ENCODE measurements at regions not wholly inside any gene's neighbourhood (a gene's known extent, or its start where the extent isn't known, plus 50 kb on each side); places are given as distances from the start of the nearest gene placed in this dataset.
A peak's percentile ranks its signal among the peaks of the same experiment; 100 is the strongest.

DNA sequence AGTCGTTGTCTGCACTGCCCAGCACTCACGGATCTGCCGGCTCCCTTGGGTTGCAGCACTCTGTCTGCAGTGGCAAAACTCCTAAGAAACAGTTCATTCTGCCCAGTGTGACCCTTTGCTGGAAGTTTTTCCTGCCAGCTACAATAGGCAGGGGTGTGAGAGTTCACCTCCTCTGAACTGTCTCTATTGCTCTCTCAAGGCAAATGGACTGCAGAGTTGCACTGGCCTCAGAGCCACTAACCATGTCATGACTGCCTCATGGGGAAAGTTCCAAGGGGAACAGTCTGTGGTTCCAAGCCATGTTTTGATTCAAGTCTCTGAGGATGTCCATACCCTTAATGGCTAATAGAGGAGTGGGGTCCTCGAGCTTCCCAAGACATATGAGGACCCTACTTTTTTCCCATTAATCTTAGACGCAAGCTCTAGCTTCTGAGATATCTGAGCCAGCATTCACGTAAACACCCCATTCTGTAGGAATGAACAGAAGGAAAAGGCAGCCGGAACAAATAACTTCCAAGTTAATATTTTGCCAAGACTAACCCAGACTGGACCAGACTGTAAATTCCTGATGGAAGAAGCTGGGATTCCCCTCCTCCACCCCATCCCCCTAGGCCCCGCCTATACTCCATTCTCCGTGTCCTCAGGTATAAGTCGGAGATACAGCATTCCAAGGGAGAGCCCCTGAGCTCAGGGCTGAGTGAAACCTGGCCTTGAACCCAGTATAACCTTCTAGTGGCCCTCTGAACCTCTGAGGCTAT, 93.8 kb upstream of the AKT3 start:
- DNase-seq = no peak

DNA sequence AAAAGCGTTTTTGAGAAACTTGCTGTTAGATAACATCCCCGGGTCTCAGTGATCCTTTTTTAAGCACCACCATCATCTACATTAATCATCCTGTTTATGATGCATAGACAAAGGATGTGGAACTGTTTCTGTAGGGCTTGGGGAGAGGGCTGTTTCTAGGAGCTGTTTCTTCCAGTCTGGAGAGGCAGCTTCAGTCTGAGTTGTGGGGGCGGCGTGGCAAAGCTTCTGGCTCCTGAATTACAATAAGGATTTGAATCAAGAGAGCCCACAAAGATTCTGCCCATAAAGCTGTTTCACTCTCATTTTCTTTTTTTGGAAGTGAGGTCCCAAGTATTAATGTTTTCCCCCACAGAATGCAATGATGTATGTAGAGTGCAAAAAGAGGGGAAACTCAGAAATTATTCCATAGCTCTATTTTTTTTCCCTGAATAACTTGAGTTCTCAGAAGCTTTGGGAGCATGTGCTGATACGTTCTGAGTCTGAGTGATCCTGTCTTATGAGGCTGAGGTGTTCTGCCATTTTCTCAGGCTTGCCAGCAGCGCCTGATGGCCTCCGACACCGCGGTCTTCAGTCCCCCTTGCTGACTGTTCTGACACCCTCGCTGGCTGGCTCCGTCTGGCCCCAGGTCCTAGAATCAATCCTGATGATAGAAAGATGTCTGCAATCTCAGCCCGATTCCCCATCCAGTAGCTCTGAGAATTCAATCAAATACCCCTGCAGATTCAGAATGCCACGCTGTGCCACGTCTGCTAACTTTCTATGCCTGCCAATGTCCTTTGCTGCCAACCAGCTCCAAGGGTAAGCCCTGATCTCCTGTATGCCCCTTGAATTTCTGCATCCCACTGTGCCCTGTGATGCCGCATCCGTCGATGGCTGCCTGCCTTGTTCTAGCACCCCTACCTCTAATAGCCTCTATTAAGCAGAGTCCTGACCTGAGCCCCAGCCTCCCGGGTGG, 92.4 kb upstream of the AKT3 start:
- no peak for DNase-seq

DNA sequence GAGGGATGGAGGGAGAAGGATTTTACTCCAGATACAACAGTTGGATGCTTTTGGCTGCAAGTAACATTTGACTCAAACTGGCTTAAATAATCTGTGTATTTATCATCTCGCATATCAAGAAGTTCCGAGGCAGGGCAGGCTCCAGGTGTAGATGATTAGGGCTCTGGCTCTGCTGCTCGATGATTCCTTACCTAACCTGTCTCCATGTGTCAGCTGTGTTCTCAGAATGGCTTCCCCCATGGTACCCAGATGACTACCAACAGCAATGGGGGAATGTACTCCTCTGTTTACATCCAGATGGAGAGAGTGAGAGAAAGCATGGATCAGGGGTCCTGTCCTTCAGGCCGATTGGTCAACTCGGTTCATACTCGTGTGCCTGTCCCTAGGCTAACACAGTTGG, 90.4 kb upstream of the AKT3 start:
- no peak for DNase-seq

DNA sequence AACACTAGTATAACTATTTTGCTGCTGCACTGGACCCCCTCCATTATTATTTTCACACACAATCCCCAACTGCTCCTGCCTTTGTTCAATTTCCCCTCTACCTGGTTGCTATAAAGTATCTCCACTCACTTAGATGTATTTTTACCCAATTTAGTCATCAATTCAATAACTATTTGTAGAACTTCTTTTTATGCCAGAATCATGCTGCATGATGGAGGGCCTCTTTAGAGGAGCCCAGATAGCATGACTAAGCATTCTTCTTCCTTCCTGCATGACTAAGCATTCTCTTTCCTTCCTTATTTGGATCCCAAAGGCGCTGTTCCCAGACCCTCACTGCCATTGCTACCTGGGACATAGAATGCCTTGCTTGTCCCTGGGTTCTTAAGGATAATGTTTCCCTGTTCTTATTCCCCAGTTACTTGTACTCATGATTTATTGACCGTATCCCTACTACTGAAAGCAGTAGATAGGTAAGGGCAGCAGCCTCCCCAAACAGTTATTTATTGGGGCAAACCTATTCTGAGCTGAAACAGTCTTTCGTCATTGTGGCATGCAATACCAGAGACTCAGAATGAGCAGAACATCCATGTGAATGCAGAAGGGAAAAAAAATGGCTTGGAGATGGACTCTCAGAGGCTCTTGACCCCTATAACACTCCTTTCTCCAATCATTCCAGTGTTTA, 89.3 kb upstream of the AKT3 start:
- no peak for DNase-seq

DNA sequence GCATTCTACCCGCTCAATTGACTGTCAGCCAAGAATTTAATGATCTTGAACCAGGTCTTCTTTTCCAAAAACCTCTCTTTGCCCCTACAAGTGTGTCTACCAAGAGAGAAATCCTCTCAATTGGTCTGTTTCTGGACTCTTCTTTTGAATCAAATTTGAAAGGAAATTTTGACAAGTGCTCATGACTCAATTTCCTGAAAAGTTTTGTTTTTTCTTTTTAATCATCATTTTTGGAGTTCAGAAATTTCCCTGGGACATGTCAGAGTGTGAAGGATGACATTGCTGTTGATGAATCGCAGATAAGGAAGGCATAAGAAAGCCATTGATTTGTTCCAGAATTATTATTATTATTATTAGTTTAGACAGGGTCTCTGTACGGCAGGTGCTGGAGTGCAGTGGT, 88.2 kb upstream of the AKT3 start:
- DNase-seq = no peak

DNA sequence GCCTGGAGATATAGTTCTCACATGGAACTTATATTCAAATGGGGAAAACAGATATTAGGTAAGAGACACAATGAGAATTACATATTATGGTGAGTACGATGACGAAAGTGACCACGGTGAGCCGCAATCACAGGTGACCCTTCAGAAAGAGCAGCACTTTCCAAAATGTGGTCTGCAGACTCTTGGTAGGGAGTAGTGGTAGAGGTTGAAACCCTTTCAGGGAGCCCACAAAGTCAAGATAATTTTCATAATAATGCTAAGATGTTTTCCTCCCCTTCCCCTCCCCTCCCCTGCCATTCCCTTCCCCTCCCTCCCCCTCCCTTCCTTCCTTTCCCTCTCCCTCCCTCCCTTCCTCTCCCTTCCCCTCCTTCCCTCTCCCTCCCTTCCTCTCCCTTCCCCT, 83.5 kb upstream of the AKT3 start:
- no peak for DNase-seq

DNA sequence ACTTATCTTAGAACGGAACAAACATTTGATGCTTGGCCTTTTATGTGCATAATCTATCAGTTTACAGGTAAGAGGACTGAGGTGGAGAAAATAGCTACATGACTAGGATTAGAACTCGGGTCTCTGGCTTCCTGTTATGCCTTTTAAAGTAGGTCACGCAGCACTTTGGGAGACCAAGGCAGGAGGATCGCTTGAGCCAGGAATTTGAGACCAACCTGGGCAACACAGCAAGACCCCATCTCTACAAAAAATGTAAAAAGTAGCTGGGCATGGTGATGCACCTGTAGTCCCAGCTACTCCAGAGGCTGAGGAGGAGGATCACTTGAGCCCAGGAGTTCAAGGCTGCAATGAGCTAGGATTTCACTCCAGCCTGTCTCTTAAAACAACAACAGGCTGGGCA, 81.9 kb upstream of the AKT3 start:
- no peak for DNase-seq

DNA sequence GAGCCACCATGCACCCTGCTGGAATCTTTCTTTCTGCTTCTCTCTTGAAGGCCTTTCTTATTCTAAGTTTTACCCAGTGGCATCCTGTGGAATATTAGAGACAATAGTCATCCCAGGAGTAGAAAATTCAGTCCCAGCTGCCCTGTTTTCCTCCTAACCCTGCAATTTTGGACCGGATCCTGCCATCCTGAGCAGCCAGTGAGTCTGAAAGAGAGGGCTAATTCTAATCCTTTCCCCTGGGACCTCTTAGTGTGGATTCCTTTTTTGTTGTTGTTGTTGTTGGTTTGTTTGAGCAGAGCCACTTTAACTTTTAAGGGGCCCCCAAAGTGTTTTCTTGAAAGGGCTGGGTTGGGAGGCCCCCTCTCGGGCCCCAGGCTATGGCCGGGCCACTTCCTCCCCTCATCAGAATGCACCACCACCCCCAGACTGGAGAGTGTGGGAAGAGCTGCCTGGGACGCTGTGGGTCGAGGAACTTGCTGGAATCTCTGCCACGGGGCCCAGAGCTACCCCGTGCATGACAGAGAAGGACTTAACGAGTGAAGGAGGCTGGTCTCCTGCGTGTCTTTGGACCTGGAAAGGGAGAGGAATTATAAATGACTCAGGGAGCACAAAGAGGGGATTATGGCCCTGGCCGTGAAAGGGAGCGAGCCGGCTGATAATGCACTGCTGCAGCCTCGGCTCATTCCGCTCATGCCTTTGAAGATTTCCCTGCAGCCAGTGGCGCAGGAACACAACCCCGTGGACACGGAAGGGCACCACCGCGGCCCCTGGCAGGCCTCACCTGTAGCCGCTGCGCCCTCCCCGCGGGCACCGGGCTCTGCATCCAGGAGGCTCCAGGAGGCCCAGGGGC, 81.0 kb upstream of the AKT3 start:
- no peak for DNase-seq

DNA sequence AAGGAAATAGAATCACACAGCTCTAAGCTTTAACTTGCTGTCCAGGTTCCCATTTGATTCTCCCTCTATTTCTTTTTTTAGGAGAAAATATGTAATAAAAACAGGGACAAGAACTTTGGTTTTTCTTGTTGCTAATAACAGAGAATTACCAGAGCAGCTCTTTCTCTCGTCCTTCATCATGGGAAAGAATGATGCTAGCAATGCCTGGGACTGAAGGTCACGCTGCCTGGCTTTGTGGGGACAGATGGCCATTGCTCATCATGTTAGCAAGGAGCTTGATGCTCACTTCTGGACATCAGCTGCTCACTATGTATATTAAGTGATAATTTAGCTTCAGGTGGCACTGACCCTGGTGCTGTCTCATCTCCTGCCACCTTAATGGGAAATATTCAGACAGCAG, 77.3 kb upstream of the AKT3 start:
- DNase-seq = no peak

DNA sequence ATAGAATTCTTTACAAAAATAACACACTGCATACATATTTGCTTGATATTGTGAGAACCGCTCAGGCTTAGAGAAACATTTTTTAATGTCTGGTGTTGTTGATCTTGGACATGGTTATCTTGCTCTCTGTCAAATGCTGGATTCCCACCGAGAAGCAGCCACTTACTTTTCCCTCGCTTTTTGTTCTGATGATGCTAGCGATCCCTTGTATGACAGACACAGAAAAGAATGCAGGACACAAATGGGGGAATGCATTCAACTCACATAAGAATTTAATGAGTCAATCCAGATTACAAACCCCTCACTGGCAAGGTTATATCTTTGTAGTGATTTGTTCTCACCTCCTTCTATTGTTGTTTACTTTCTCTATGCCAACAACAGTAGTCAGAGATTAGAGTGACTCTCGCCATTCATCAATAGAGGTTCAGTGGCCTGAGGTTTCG, 76.8 kb upstream of the AKT3 start:
- DNase-seq = no peak

DNA sequence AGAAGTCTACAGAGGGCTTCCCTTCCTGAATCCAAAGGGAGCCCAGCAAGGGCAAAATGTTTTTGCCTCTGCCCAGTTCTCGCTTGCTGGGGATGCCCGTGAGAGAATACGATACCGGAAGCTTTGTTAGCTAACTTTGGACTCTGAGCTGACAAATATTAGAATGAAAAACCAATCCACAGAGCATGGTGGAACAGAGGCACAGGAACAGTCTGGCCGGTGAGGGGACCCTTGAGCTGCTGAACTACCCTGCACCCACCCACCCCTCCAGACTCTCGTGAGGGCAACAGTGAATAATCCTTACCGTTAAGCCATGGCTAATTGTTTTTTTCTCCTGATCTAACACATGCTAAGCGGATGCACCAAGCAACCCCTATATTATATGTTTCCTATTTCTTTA, 76.3 kb upstream of the AKT3 start:
- no peak for DNase-seq

DNA sequence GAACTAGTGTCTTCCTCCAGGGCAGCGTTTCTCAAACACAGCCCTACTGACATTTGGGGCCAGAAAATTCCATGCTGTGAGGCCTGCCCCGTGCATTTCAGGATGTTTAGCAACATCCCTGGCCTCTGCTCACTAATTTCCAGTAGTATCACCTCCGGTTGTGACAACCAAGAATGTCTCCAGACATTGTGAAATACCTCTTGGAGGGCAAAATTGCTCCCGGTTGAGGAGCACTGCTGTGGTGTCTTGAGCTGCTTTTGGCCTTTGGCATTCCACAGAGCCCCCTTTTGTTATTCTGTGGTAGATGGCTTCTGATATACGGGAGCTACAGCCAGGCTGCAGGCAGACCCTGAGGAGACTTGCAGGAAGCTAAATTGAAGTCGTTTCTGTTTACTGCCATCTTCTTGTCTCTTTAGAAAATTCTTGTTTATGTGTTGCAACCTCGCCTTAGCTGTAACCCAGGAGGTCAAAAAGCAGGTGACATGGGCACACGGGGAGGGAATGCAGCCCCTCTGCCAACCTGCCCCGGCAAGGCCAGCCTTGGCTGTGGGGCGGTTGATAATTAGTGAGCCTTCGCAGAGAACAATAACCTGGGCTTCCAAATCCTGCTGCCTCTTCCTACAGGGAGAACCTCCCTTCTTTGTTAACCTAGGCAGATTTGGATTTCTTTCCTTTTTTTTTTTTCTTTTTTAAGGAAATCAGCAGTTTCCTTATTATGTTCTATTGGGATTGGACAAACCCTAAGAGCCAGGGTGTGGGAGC, 74.7 kb upstream of the AKT3 start:
- DNase-seq = no peak

DNA sequence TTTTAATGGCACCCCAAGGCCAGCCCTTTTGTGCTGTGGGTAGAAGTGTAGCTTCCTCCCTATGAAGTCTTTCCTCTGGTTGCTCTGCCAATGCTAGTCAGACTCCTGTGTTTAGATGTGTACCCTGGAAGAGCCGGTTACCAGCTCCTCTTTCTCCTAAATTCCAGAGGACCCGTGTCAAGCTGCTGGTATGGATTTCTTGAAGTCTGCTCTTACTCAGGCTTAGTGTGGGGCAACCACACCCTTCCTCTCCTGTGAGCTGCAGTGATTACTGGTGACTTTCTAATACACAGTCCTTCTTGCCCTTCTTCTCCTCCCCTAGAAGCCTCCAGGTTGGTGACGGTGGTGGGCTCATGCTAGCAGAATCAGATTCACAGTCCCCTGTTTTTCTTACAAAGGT, 74.1 kb upstream of the AKT3 start:
- no peak for DNase-seq

DNA sequence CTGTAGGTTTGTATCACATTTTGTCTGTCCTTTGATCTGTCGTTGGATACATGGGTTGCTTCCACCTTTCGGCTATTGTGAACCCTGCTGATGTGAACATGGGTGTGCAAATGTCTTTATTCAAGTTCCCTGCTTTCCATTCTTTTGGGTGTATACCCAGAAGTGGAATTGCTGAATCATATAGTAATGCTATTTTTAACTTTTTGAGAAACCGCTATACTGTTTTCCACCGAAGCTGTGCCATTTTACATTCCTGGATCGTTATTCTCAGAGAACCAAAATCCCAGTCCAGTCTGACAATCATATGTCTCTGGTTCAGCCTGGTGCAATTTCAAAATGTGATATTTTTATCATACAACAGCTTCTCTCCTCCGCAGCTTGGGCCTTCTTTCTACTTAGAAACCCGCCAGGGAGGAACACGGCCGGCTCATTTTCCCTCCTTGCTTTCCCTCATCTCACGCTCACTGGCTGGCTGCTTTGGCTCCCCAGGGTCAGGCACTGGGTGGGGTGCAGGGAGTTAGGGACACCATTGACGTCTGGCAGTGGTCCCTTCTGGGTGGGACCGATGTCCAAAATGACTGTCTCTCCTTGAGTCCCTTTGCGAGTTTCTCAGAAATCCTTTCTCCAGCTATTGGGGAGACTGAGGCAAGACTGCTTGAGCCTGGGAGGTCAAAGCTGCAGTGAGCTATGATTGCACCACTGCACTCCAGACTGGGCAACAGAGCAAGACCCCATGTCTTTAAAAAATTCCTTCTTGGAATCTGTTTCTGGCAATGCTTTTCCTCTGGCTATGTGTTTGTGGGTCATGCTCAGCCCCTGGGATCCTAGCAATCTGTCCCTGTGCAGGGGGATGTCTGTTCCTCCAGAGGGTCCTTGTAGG, 73.5 kb upstream of the AKT3 start:
- no peak for DNase-seq

DNA sequence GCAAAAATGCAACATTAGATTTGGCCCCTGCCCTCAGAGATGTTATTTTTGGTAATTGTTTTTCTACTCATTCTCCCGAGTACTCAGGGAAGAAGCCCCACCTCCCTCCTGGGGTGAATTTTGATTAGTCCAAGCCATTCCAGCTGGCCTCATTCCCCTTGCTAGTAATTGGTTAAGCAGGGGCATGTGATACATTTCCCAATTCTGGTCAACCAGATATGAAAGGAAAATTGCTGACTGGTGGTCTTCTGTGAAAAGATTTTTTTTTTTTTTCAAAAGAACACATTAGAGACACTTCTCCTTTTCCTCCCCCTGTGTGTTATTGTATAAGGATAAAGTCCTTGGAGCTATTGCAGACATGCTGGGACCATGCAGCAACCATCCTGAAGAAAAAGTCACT, 71.1 kb upstream of the AKT3 start:
- DNase-seq = no peak

DNA sequence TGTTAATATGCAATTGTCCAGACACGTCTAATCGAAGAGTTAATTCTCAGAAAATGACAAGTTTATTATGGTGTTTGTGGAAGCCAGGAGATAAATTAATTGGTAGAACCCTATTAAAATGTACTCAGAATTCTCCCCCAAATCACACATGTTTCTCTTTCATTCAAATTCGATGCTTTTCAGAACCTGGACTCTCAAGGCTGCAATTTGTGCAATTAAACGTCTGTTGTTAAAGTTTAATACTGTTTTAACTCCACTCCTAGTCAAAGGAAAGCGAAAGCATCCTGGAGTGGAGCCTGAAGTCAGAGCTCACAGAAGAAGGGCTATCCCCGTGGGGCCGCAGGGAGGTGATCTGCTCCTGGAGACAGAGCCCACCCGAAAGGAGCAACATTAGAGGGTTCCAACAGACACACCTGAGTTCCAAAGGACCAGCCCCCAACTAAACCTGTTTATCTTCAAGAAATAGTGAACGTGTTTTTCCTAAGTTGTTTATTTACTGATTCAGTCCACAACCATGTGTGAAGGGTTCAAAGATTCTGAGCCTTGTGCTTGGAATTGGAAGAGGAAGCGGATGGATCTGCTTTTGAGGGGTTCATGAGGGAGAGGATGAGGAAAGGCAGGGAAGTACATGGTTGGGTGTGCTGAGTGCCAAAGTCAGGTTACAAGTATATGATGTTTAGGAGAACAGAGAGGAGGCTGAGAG, 68.0 kb upstream of the AKT3 start:
- no peak for DNase-seq

DNA sequence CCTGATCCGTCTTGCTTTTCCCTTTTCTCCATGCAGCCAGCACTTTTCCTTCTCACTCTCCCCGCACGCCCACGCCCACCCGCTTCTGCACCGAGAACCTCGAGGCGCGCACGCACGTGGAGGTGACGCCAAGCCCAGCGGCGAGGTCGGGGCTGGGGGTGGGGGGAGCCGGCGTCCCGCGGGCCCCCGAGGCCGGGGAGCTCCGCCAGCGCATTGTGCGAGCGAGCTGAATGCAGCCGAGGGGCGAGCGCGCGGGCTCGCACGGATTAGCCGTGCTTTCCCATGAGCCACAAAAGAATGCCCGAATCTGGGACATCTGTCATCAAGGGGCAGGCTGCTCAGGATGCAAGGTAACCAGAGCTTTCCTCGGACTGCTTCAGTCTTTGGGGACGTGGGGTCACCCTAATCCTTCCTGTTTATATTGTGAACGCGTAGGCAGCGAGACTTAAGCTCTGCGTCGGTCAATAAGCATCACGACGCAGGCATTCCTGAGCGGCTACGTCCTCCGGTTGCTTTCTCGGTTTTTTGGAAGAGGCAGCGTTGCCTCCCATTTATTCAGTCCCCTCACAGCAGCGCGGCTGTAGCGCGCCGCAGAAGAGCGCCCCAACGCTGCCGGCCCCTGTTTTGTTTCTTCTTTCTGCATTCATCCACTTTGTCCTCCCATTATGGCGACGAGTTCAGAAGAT, 67.3 kb upstream of the AKT3 start:
- peak; percentile 29 for DNase-seq

DNA sequence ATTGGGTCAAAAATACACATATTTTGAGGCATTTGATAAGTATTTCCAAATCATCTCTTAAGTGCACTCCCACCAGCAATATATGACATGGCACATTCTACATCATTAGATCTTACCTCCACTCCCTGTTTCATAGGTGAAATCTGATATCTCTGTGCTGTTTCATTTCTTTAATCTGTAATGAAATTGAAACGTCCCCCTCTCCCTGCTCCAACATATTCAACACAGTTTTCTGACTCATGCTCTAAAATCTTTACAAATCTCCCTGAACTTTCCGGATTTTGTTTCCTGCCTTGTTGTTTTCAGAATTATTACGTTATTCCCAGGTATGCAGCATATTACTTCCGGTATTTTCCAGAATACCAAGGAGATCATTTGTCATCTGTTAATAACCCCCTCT, 66.1 kb upstream of the AKT3 start:
- no peak for DNase-seq

DNA sequence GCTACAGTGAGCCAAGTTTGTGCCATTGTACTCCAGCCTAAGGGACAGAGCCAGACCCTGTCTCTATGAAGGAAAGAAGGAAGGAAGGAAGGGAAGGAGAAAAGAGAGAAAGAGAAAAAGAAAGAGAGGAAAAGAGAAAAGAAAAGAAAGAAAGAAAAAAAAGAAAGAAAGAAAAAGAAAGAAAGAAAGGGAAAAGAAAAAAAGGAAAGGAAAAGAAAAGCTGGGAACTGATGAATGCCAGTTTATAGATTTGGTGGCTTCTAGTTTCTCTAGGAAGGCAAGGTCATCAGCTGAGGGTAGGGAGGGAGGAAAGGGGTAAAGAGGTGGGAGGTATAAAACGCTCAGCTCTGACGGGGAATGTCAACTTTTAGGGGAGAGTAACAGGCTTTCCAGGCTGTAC, 62.3 kb upstream of the AKT3 start:
- DNase-seq = no peak

DNA sequence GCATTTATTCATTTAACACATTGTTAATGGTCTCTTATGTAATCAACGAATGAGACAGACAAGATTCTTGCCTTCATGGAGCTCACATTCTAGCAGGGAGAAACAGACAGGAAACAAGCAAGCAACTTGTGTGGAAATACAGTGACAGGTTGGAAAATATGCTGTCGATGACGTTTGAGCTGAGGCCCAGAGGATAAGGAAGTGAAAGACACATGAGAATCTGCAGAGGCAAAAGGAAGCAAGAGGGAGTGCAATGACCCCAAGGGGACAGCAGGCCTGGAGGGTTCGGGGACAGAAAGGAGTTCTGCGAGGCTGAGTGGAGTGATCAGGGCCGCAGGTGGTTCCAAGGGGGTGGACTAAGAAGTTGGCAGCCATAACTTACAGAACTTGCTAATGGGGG, 60.6 kb upstream of the AKT3 start:
- no peak for DNase-seq
